ENCODE measurements at regions not wholly inside any gene's neighbourhood (a gene's known extent, or its start where the extent isn't known, plus 50 kb on each side); places are given as distances from the start of the nearest gene placed in this dataset.

- H3K27me3 ChIP-seq (ENCODE audit: insufficient read depth, low read length) = no peaks in the 10 kb centered on the region
- no peak overlapping the region for H2AFZ ChIP-seq (ENCODE audit: low read depth, low read length)
- H3K27ac ChIP-seq (ENCODE audit: low read depth, low read length) = no peak overlapping the region
- DNase-seq (ENCODE audit: low read depth) (no peak), FAIRE-seq (no peak)
- H3K9me3 ChIP-seq (ENCODE audit: insufficient read depth, low read depth, low read length) = no peaks in the 10 kb centered on the region
- Mint-ChIP-seq H3K27me3 (ENCODE audit: low read depth, unreplicated experiment) (no peaks in the 10 kb centered on the region), H3K4me3 (ENCODE audit: unreplicated experiment) (no peak overlapping the region), H3K36me3 (ENCODE audit: low read depth, unreplicated experiment) (no peaks in the 10 kb centered on the region), H3K4me1 (ENCODE audit: low read depth, unreplicated experiment) (peaks cover 8% of the 10 kb centered on the region), H3K9me3 (ENCODE audit: unreplicated experiment) (peaks cover 4% of the 10 kb centered on the region), H3K27ac (ENCODE audit: unreplicated experiment) (no peak overlapping the region)
- H3K9ac ChIP-seq (ENCODE audit: low read length) = no peak overlapping the region
- H3K4me1 ChIP-seq (ENCODE audit: insufficient read depth, low read length) = peaks cover 19% of the 10 kb centered on the region
- TF ChIP-seq EZH2 (IDR thresholded peaks at IDR 0.05; ENCODE audit: insufficient read depth, low read length) (no peak), CTCF (IDR thresholded peaks at IDR 0.05; ENCODE audit: insufficient read depth, low read depth, low read length) (no peak)
- no peaks in the 10 kb centered on the region for H4K20me1 ChIP-seq (ENCODE audit: insufficient read depth, low read length)
- no peak overlapping the region for H3K4me3 ChIP-seq (ENCODE audit: insufficient read depth, low read depth, low read length)
- no peaks in the 10 kb centered on the region for H3K36me3 ChIP-seq (ENCODE audit: insufficient read depth, low read length)
- no peak overlapping the region for H3K4me2 ChIP-seq (ENCODE audit: low read length)
- H3K79me2 ChIP-seq (ENCODE audit: insufficient read depth, low read length) = no peaks in the 10 kb centered on the region
Measured at GRCh38 chr18:998936-999335, 94.3 kb downstream of the ADCYAP1 start.

GRCh38 chr18:1002653-1003178, 98.0 kb downstream of the ADCYAP1 start:
- Histone ChIP-seq H4K20me1 (ENCODE audit: insufficient read depth, low read length) (no peaks in the 10 kb centered on the region), H2AFZ (ENCODE audit: low read depth, low read length) (no peak overlapping the region), H3K4me2 (ENCODE audit: low read length) (peak overlapping the region; percentile 60), H3K4me3 (ENCODE audit: insufficient read depth, low read depth, low read length) (no peak overlapping the region), H3K9ac (ENCODE audit: low read length) (peak overlapping the region; percentile 53), H3K9me3 (ENCODE audit: insufficient read depth, low read depth, low read length) (no peaks in the 10 kb centered on the region), H3K27ac (ENCODE audit: low read depth, low read length) (peak overlapping the region; percentile 63), H3K36me3 (ENCODE audit: insufficient read depth, low read length) (no peaks in the 10 kb centered on the region), H3K79me2 (ENCODE audit: insufficient read depth, low read length) (no peaks in the 10 kb centered on the region), H3K4me1 (ENCODE audit: insufficient read depth, low read length) (peaks cover 15% of the 10 kb centered on the region), H3K27me3 (ENCODE audit: insufficient read depth, low read length) (no peaks in the 10 kb centered on the region)
- DNase-seq (ENCODE audit: low read depth) = peak; percentile 90
- H3K4me1 Mint-ChIP-seq (ENCODE audit: low read depth, unreplicated experiment) = peaks cover 5% of the 10 kb centered on the region
- peaks cover 2% of the 10 kb centered on the region for H3K27me3 Mint-ChIP-seq (ENCODE audit: low read depth, unreplicated experiment)
- no peak overlapping the region for H3K27ac Mint-ChIP-seq (ENCODE audit: unreplicated experiment)
- no peaks in the 10 kb centered on the region for H3K36me3 Mint-ChIP-seq (ENCODE audit: low read depth, unreplicated experiment)
- H3K4me3 Mint-ChIP-seq (ENCODE audit: unreplicated experiment) = no peak overlapping the region
- TF ChIP-seq CTCF (IDR thresholded peaks at IDR 0.05; ENCODE audit: insufficient read depth, low read depth, low read length) (no peak), EZH2 (IDR thresholded peaks at IDR 0.05; ENCODE audit: insufficient read depth, low read length) (no peak)
- FAIRE-seq = peak; percentile 5
- peaks cover 3% of the 10 kb centered on the region for H3K9me3 Mint-ChIP-seq (ENCODE audit: unreplicated experiment)

- Mint-ChIP-seq H3K27ac (ENCODE audit: unreplicated experiment) (no peak overlapping the region), H3K27me3 (ENCODE audit: low read depth, unreplicated experiment) (peaks cover 2% of the 10 kb centered on the region), H3K4me1 (ENCODE audit: low read depth, unreplicated experiment) (peaks cover 5% of the 10 kb centered on the region)
Measured at GRCh38 chr18:1003499-1003898, 98.8 kb downstream of the ADCYAP1 start.

More at GRCh38 chr18:1003499-1003898, 98.8 kb downstream of the ADCYAP1 start:
- Histone ChIP-seq H3K9ac (ENCODE audit: low read length) (no peak overlapping the region), H3K4me3 (ENCODE audit: insufficient read depth, low read depth, low read length) (no peak overlapping the region), H3K9me3 (ENCODE audit: insufficient read depth, low read depth, low read length) (no peaks in the 10 kb centered on the region), H3K79me2 (ENCODE audit: insufficient read depth, low read length) (no peaks in the 10 kb centered on the region), H4K20me1 (ENCODE audit: insufficient read depth, low read length) (no peaks in the 10 kb centered on the region), H3K4me1 (ENCODE audit: insufficient read depth, low read length) (peaks cover 15% of the 10 kb centered on the region), H3K27ac (ENCODE audit: low read depth, low read length) (no peak overlapping the region), H3K27me3 (ENCODE audit: insufficient read depth, low read length) (no peaks in the 10 kb centered on the region), H2AFZ (ENCODE audit: low read depth, low read length) (no peak overlapping the region), H3K4me2 (ENCODE audit: low read length) (no peak overlapping the region), H3K36me3 (ENCODE audit: insufficient read depth, low read length) (no peaks in the 10 kb centered on the region)
- no peak for DNase-seq (ENCODE audit: low read depth)
- peaks cover 3% of the 10 kb centered on the region for H3K9me3 Mint-ChIP-seq (ENCODE audit: unreplicated experiment)
- H3K4me3 Mint-ChIP-seq (ENCODE audit: unreplicated experiment) = no peak overlapping the region
- FAIRE-seq = no peak
- no peaks in the 10 kb centered on the region for H3K36me3 Mint-ChIP-seq (ENCODE audit: low read depth, unreplicated experiment)
- TF ChIP-seq EZH2 (IDR thresholded peaks at IDR 0.05; ENCODE audit: insufficient read depth, low read length) (no peak), CTCF (IDR thresholded peaks at IDR 0.05; ENCODE audit: insufficient read depth, low read depth, low read length) (no peak)

All from astrocyte (in vitro differentiated cells and primary cell).